Thyroid gland (tissue), 4 donors: ENCODE measurements at regions not wholly inside any gene's neighbourhood (a gene's known extent, or its start where the extent isn't known, plus 50 kb on each side); places are given as distances from the start of the nearest gene placed in this dataset.
"Not testable (repeated sequence)": the region's sequence is repeated elsewhere in the genome, so short reads cannot be mapped to it uniquely, and the experiment has no call there.

Experiments
- DNase-seq, 2 donors: peaks; one replicate each; pipeline ENCODE4 v3.0.0-alpha.2; 2019
- H3K27ac ChIP-seq, 3 donors: fragments of 200-600 bp; sonication (generic); 1 replicate in 2 of 3; 2 replicates in 1 of 3; pipeline ENCODE4 v1.5.1; 2016 to 2019; ENCODE audit warnings: mild to moderate bottlenecking in 1 of 3, moderate library complexity in 1 of 3
- H3K27me3 ChIP-seq: fragments of 200-600 bp; sonication (generic); one replicate; pipeline ENCODE4 v1.5.1; 2019
- H3K36me3 ChIP-seq, 2 donors: fragments of 200-600 bp; sonication (generic); one replicate each; pipeline ENCODE4 v1.5.1; 2016 to 2019
- H3K4me1 ChIP-seq, 2 donors: fragments of 200-600 bp; sonication (generic); one replicate each; pipeline ENCODE4 v1.5.1; 2017 to 2019
- H3K4me3 ChIP-seq, 3 donors: fragments of 200-600 bp; sonication (generic); replicated peaks in 1 of 3; 1 replicate in 2 of 3; 2 replicates in 1 of 3; pipeline ENCODE4 v1.5.1; 2016; ENCODE audit warnings: mild to moderate bottlenecking in 1 of 3
- H3K9me3 ChIP-seq: fragments of 200-600 bp; sonication (generic); one replicate; pipeline ENCODE4 v1.5.1; 2017
- POLR2A ChIP-seq, 2 donors: fragments of 450-650 bp; IDR thresholded peaks; one replicate each; pipeline ENCODE4 v1.6.1; 2017; ENCODE audit warnings: antibody characterized with exemption in 2 of 2, mild to moderate bottlenecking in 2 of 2, moderate library complexity in 1 of 2
- WGBS, 2 donors: methylation state at CpG; one replicate each; pipeline ENCODE4 v1.1.5; 2017; 5-methylcytosine and 5-hydroxymethylcytosine counted together
- intact Hi-C: fragments of 100-400 bp; cut with DNase I; formaldehyde crosslinking; loops from one replicate; pipeline ENCODE4 v1.15.1; 2023
- TF ChIP-seq, protein P1 (sequence below), 6 experiments: fragments of 200-600 bp in 3 of 6; fragments of 450-650 bp in 3 of 6; sonication (generic) in 3 of 6; IDR thresholded peaks; one replicate each; pipeline ENCODE4 v1.5.1; 2016 to 2019; ENCODE audit warnings: antibody characterized with exemption in 6 of 6, mild to moderate bottlenecking in 2 of 6, inconsistent platforms in 1 of 6, moderate library complexity in 1 of 6

DNA sequence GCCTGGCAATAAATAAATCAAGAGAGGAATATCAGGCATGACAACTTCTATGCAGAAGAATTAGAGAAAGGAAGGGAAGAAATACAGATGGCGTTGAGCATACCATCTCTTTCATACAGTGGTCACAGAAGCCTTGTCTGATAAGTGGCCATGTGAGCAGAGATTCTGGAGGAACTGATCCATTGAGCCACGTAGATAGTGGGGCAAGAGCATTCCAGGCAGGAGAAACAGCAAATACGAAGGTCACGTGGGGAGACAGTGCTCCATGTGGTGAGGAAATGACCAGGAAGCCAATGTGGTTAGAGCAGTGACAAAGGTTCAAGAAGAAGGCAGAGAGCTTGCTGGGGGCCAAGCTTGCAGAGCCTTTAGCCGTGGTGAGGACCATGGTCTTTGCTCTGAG is 226.7 kb upstream of the NOCT start:
- DNase-seq = no peak
- Histone ChIP-seq H3K27me3 (no peaks in the 10 kb centered on the region), H3K27ac (no peak overlapping the region), H3K4me3 (no peak overlapping the region), H3K9me3 (no peaks in the 10 kb centered on the region), H3K36me3 (no peaks in the 10 kb centered on the region), H3K4me1 (peaks cover 0 to 6% of the 10 kb centered on the region in 2 donors)
- WGBS, 2 donors = 81 to 91% methylated on average over 5 of the region's 5 CpGs
- intact Hi-C loops = no loop called here
- no peak for TF ChIP-seq POLR2A (IDR thresholded peaks at IDR 0.05)
- TF ChIP-seq, protein P1, sequence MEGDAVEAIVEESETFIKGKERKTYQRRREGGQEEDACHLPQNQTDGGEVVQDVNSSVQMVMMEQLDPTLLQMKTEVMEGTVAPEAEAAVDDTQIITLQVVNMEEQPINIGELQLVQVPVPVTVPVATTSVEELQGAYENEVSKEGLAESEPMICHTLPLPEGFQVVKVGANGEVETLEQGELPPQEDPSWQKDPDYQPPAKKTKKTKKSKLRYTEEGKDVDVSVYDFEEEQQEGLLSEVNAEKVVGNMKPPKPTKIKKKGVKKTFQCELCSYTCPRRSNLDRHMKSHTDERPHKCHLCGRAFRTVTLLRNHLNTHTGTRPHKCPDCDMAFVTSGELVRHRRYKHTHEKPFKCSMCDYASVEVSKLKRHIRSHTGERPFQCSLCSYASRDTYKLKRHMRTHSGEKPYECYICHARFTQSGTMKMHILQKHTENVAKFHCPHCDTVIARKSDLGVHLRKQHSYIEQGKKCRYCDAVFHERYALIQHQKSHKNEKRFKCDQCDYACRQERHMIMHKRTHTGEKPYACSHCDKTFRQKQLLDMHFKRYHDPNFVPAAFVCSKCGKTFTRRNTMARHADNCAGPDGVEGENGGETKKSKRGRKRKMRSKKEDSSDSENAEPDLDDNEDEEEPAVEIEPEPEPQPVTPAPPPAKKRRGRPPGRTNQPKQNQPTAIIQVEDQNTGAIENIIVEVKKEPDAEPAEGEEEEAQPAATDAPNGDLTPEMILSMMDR (IDR thresholded peaks at IDR 0.05) = no peak

DNA sequence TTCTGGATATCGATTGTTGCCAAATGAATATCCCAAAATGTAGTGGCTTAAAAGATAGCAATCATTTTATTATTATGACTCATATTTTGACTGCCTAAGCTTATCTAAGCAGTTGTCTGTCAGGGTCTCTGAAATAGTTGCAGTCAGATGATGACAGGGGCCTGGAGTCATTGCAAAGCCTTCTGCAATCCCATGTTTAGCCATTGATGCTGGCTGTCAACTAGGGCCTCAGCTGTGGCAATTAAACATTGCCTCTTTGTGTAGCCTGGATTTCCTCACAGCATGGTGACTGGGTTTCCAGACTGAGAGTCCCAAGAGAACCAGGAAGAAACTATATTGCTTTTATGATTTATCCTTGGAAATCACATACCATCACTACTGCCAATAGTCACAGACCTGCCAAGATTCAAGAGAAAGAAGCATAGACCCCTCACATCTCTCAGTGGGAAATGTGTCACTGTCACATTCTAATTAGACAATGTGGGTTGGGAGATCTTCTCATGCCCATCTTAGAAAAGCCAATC is 227.3 kb upstream of the NOCT start:
- TF ChIP-seq POLR2A (IDR thresholded peaks at IDR 0.05) = no peak
- TF ChIP-seq, protein P1 (IDR thresholded peaks at IDR 0.05) = no peak
- 92 to 97% methylated on average over 1 of the region's 1 CpG for WGBS, 2 donors
- intact Hi-C loops = no loop called here

DNA sequence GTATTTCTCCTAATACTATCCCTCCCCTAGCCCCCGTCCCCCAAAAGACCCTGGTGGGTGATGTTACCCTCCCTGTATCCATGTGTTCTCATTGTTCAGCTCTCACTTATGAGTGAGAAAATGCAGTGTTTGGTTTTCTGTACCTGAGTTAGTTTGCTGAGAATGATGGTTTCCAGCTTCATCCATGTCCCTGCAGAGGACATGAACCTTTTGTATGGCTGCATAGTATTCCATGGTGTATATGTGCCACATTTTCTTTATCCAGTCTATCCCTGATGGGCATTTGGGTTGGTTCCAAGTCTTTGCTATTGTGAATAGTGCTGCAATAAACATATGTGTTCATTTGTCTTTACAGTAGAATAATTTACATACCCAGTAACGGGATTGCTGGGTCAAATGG is 235.8 kb upstream of the NOCT start:
- H3K9me3 ChIP-seq, H3K4me1 ChIP-seq, H3K27ac ChIP-seq, DNase-seq, H3K36me3 ChIP-seq, H3K27me3 ChIP-seq, intact Hi-C loops, H3K4me3 ChIP-seq: not testable (repeated sequence)
- 96 to 98% methylated on average over 2 of the region's 2 CpGs for WGBS, 2 donors

More for the DNA sequence above, 227.3 kb upstream of the NOCT start:
- peaks cover 0 to 6% of the 10 kb centered on the region in 2 donors for H3K4me1 ChIP-seq
- H3K9me3 ChIP-seq = no peaks in the 10 kb centered on the region
- H3K27me3 ChIP-seq = no peaks in the 10 kb centered on the region
- no peak overlapping the region for H3K27ac ChIP-seq
- H3K4me3 ChIP-seq = no peak overlapping the region
- no peaks in the 10 kb centered on the region for H3K36me3 ChIP-seq
- no peak for DNase-seq

DNA sequence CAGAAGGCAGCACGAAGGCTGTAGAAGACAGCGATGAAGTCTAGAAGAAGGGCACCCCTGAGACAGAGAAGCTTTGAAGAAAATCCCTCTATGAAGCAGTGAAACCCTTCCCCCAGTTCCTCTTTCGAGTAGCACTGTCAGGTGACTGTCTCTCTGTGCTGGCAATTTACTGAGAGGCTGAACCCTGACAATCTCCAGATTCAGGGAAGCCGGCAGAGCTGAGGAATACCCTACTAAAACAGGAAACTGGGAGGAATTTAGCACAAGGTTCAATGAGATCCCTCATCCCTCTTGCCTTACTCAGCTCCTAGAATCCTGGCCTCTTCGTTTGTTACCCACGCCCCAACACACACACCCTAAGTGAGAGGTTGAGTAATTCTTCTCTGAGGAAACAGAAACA is 239.7 kb upstream of the NOCT start:
- intact Hi-C loops = no loop called here
- H3K27ac ChIP-seq = no peak overlapping the region
- DNase-seq = no peak
- H3K9me3 ChIP-seq = no peaks in the 10 kb centered on the region
- H3K36me3 ChIP-seq = no peaks in the 10 kb centered on the region
- H3K4me3 ChIP-seq = no peak overlapping the region
- WGBS, 2 donors = 54 to 62% methylated on average over 6 of the region's 6 CpGs
- no peaks in the 10 kb centered on the region for H3K4me1 ChIP-seq
- H3K27me3 ChIP-seq = no peaks in the 10 kb centered on the region
- no peak for TF ChIP-seq POLR2A (IDR thresholded peaks at IDR 0.05)
- TF ChIP-seq, protein P1 (IDR thresholded peaks at IDR 0.05) = no peak

DNA sequence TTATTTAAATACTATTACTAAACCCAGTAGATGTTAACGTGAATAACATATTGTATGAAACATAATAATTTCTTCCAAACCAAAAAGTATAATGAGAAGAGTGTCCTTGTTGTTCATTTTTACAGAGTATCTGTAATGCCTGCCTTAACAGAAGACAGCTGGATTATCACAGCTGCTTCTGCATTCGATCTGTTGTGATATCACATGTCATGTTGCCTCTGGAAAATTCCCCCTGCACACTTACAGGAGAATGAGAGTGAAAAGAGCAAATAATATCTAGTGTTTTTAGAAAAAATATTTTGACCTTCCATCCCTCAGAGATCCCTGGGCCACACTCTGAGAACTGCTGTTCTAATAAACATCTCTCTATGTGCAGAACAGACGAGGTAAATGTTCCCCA is 240.1 kb upstream of the NOCT start:
- Histone ChIP-seq H3K4me1 (no peaks in the 10 kb centered on the region), H3K9me3 (no peaks in the 10 kb centered on the region), H3K36me3 (no peaks in the 10 kb centered on the region), H3K27me3 (no peaks in the 10 kb centered on the region), H3K4me3 (no peak overlapping the region), H3K27ac (no peak overlapping the region)
- no peak for DNase-seq
- TF ChIP-seq, protein P1 (IDR thresholded peaks at IDR 0.05) = no peak
- TF ChIP-seq POLR2A (IDR thresholded peaks at IDR 0.05) = no peak
- 76 to 77% methylated on average over 3 of the region's 3 CpGs for WGBS, 2 donors
- intact Hi-C loops = no loop called here

DNA sequence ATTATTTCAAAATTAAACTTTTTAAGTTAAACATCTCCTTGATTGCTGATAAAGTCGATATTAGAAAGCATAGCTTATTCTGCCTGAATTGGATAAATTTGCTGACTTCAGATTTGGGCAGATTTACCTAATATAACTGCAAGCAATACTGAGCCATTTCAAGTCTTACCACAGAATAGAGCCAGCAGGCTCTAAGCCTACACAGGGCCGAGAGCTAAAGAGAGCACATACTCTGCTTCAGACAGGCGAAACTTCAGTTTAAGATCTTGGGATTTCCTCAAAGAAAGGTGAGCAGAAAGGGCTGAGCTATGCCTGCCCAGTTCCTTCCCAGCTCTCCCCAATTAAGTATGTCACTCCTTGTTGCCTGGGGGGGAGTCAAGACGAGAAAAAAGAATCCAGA is 240.6 kb upstream of the NOCT start:
- WGBS, 2 donors = 82 to 84% methylated on average over 4 of the region's 4 CpGs

DNA sequence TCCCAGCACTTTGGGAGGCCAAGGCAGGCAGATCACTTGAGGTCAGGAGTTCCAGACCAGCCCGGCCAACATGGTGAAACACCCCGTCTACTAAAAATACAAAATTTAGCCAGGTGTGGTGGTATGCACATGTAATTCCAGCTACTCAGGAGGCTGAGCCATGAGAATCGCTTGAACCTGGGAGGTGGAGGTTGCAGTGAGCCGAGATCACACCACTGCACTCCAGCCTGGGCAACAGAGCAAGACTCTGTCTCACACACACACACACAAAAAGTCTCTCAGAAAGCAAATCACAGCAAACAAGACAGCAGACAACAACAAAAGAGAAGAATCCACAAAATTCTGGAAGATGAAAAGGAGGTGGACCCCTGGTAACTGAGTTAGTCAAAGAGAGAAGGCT is 241.5 kb upstream of the NOCT start:
- H3K4me1 ChIP-seq, H3K27me3 ChIP-seq, intact Hi-C loops, H3K27ac ChIP-seq, DNase-seq, H3K9me3 ChIP-seq, H3K36me3 ChIP-seq, H3K4me3 ChIP-seq: not testable (repeated sequence)
- WGBS, 2 donors = 94 to 97% methylated on average over 4 of the region's 4 CpGs

More for the DNA sequence above, 240.6 kb upstream of the NOCT start:
- no peak overlapping the region for H3K4me3 ChIP-seq
- no peaks in the 10 kb centered on the region for H3K27me3 ChIP-seq
- H3K9me3 ChIP-seq = no peaks in the 10 kb centered on the region
- DNase-seq = no peak
- intact Hi-C loops = no loop called here
- no peaks in the 10 kb centered on the region for H3K4me1 ChIP-seq
- TF ChIP-seq POLR2A (IDR thresholded peaks at IDR 0.05) = no peak
- TF ChIP-seq, protein P1 (IDR thresholded peaks at IDR 0.05) = no peak
- no peaks in the 10 kb centered on the region for H3K36me3 ChIP-seq
- H3K27ac ChIP-seq = no peak overlapping the region
